ENCODE measurements at regions not wholly inside any gene's neighbourhood (a gene's known extent, or its start where the extent isn't known, plus 50 kb on each side); places are given as distances from the start of the nearest gene placed in this dataset.

DNA sequence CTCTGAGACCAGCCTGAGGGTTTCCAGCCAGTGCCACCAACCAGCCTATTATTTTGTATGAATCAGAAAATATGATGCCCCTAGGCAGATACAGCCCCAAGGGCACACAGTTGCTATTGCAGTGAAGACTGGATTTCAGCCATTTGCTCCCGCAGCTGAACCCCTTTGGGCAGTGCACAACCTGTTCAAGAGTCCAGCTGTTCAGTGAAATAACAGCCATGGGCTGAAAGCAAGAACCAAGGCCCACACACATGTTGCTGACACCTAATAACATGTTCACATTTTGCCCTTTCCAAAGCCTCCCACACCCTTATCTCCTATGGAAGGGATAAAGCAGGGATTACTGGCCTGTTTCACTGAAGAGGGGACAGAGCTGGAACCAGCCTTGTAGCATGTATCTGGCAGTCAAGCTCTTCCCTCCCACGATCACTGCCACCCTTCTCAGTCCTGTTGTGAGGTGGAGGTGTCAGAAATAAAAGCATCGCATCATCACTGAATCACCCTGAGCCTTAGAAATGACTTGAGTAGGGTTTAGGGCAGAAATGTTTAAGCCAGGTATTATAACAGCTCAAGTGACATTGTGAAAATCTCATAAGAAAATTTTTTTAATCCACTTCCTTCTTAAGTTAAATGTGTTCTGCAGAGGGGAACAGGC, 137.1 kb upstream of the FSTL4 start:
- TF ChIP-seq, protein P1, sequence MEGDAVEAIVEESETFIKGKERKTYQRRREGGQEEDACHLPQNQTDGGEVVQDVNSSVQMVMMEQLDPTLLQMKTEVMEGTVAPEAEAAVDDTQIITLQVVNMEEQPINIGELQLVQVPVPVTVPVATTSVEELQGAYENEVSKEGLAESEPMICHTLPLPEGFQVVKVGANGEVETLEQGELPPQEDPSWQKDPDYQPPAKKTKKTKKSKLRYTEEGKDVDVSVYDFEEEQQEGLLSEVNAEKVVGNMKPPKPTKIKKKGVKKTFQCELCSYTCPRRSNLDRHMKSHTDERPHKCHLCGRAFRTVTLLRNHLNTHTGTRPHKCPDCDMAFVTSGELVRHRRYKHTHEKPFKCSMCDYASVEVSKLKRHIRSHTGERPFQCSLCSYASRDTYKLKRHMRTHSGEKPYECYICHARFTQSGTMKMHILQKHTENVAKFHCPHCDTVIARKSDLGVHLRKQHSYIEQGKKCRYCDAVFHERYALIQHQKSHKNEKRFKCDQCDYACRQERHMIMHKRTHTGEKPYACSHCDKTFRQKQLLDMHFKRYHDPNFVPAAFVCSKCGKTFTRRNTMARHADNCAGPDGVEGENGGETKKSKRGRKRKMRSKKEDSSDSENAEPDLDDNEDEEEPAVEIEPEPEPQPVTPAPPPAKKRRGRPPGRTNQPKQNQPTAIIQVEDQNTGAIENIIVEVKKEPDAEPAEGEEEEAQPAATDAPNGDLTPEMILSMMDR (conservative IDR thresholded peaks at IDR 0.05; ENCODE audit: low read depth, low read length): no peak
- no peak overlapping the region for H3K4me3 ChIP-seq (ENCODE audit: low read depth, low read length)
- DNase-seq (ENCODE audit: low read depth): no peak

DNA sequence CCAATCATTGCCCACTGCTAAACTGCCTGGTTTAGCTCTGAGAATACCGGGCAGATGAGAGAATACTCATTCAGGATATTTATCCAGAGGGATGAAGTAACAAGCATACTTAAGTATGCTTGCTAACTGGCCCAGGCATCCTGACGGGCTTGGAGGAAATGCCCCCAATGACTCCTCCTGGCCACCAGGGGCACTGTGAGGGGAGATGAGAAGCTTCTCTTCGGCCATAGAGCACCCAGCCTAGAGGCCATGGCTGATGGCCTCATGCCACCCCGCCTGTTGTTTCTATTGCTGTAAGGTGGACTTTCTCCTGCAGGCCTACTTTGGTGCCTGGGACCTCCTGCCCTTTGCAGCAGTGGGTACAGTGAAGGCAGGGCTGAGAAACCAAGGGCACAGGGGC, 134.5 kb upstream of the FSTL4 start:
- TF ChIP-seq, protein P1 (conservative IDR thresholded peaks at IDR 0.05; ENCODE audit: low read depth, low read length): peak; percentile 14

DNA sequence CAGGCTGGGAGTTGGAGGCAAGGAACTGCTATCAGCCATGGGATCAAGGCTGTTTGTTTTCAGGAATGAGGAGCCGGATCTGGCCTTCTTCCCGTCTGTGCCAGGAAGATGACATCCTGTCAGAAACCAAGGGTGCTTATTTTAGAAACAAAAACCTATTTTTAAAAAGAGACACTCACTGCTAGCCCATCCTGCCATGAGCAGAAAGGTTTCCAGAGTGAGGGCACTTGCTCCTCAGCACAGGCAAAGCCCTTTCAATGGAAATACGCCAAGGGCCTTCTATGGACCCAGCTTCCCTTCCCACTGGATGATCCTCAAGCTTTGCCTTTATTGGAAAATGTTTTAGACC, 132.6 kb upstream of the FSTL4 start:
- TF ChIP-seq, protein P1 (conservative IDR thresholded peaks at IDR 0.05; ENCODE audit: low read depth, low read length): no peak
- no peak overlapping the region for H3K4me3 ChIP-seq (ENCODE audit: low read depth, low read length)
- no peak for DNase-seq (ENCODE audit: low read depth)

More for the DNA sequence above, 134.5 kb upstream of the FSTL4 start:
- no peak for DNase-seq (ENCODE audit: low read depth)
- no peak overlapping the region for H3K4me3 ChIP-seq (ENCODE audit: low read depth, low read length)

DNA sequence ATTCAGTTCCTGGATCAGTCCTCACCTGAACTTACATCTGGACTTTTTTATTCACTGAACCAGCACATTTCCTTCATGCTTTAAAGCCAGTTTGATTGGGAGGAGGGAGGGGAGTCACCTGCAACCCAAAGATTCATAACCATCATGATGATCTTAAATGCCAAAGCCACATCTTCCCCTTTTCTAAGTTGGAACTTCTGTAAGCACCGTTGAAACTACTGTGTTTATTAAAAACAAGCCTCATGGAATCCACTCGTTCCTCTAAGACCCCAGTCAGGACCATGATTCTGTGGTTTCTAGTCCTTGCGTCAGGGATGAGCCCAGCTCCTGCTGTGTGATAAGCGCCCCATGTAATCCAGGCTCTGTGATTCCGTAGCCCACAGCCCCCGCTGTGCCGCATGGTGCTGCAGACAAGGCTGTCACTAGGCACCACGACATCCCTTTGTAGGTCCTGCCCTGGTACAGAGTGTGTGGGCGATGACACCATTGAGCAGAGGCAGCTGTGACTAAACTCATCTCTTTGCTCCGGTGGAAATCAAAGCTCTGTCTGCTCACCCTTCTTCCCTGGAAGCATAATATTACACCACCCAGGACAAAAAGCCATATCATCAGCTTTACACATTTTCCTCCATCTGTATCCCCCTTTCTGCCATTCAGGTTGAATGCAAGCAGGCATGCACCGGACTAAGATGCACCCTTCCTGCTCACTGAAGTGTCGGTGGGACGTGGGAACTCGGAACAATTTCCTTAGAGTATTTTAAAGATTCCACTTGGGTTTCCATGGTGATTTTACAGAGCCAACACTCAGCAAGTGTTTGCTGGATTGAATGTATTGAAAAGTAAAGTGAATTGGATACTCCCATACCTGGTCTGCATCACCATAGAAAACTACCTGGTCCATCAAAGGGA, 132.0 kb upstream of the FSTL4 start:
- TF ChIP-seq, protein P1 (conservative IDR thresholded peaks at IDR 0.05; ENCODE audit: low read depth, low read length): no peak
- no peak overlapping the region for H3K4me3 ChIP-seq (ENCODE audit: low read depth, low read length)
- DNase-seq (ENCODE audit: low read depth): no peak

DNA sequence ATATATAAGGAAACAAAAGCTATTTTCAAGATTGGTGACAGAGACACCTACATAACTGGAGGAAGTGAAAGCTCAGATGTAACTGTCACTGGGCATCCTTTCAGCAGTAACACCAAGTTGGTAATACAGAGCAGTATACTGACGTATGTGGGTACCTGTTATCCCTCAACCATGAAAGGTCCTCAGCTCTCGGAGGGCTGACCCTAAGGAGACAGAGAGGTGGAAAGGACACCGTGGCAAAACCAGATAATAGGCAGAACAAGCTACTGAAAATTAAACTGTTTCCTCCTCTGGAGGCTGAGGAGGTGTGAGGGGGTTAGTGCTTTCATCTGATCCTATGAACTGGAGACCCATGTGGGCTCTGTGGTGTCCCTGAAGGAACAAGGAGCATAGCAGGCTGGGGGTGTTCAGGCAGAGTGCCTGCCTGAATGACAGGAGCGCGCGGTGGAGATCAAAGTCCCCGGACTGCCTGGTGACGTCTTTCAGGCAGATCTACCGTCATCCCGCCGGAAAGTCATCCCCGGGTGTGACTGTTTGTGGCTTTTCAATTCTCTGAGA, 130.2 kb upstream of the FSTL4 start:
- H3K4me3 ChIP-seq (ENCODE audit: low read depth, low read length): no peak overlapping the region
- no peak for DNase-seq (ENCODE audit: low read depth)
- TF ChIP-seq, protein P1 (conservative IDR thresholded peaks at IDR 0.05; ENCODE audit: low read depth, low read length): no peak

DNA sequence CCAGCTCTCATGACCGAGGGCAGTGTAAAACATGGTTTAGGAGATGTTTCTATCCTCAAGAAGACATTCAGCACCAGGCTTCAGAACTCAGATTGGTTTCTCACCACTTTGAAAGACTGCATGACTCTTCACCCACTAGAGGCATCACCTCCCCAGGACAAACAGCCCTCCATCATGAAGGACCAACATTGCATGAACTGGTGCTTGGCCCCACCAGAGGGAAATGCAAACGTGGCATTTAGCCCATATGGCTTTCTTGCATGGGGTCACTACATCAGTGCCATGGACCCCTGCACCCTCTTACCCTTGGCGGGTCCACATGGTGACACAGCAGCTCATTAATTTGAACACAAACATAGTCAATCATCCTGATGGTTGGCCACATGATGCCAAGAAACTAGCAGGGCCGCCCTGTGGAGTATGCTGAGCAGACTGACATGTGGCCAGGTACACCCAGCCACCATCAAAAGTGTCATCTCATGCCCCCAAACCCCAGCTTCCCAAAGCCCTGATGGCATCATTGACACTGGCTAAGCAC, 129.5 kb upstream of the FSTL4 start:
- no peak for DNase-seq (ENCODE audit: low read depth)
- no peak overlapping the region for H3K4me3 ChIP-seq (ENCODE audit: low read depth, low read length)
- TF ChIP-seq, protein P1 (conservative IDR thresholded peaks at IDR 0.05; ENCODE audit: low read depth, low read length): no peak
